DOHH2 (cell line): ENCODE measurements at regions not wholly inside any gene's neighbourhood (a gene's known extent, or its start where the extent isn't known, plus 50 kb on each side); places are given as distances from the start of the nearest gene placed in this dataset.

Experiments used
- CTCF ChIP-seq: fragments of 200-600 bp; sonication (generic); IDR thresholded peaks from one replicate; pipeline ENCODE4 v1.5.1; 2014; ENCODE audit warnings: antibody characterized with exemption, mild to moderate bottlenecking, low read depth, low read length; ENCODE audit not compliant: poor library complexity, severe bottlenecking
- EZH2phosphoT487 ChIP-seq: fragments of 200-600 bp; sonication (generic); IDR thresholded peaks from 2 replicates; pipeline ENCODE4 v1.6.1; 2017; ENCODE audit warnings: borderline replicate concordance, mild to moderate bottlenecking, antibody characterized with exemption, low read length, moderate library complexity, mixed read lengths

GRCh38 chr3:102025606-102026270, 176.4 kb downstream of the NFKBIZ start:
- TF ChIP-seq CTCF (no peak), EZH2phosphoT487 (no peak)
